DMS114 treated with DMSO at 0.1 percent for 48 hours (cell line): ENCODE measurements at regions not wholly inside any gene's neighbourhood (a gene's known extent, or its start where the extent isn't known, plus 50 kb on each side); places are given as distances from the start of the nearest gene placed in this dataset.

ENCODE experiments used
- DNase-seq: peaks from one replicate; lab custom pipeline; 2025; ENCODE audit not compliant: unreplicated experiment; lab: John Stamatoyannopoulos, UW

- DNase-seq = no peak
These were observed 277.7 kb upstream of the ZNF717 start for GRCh38 chr3:76063019-76063418.

- DNase-seq = no peak
These were observed 278.5 kb upstream of the ZNF717 start for GRCh38 chr3:76063811-76064210.

GRCh38 chr3:76065964-76066363 lies 280.6 kb upstream of the ZNF717 start:
- no peak for DNase-seq

GRCh38 chr3:76078101-76078500 lies 292.8 kb upstream of the ZNF717 start:
- DNase-seq = no peak

DNA sequence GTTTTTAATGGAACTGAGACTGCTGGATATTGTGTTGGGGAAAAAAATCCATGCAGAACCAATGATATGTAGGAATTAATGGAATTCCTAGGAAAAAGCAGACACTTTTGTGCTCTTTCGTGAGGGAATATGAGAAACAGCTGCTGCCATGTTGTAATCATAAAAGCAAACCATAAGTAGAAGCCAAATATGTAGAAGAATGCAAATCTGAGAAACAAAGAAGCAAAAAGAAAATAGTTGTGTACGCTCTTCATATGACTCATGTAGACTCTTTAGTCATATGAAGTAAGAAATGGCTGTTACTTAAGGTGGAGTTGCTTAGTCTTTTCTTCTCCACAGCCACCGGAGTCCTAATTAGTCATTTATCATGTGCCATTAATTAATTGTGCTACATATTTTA lies 298.6 kb upstream of the ZNF717 start:
- no peak for DNase-seq

DNA sequence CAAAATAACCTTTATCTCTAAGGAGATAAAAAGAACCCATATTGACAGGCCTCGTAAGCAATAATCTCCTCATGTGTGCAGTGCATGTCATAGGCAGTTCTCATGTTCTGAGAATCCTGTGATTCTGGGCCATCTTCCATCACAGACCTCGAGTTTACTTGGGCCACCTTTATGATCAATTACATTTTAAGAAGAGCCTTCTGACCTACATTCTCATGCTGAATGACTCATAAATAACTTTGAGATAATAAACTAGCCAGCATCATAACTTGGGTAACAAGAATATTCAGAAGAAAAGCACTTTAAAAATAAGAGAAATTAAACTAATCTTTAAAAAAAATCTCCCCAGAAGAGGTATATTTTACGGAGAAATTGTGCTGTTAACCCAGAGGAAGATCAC lies 310.7 kb upstream of the ZNF717 start:
- no peak for DNase-seq

DNA sequence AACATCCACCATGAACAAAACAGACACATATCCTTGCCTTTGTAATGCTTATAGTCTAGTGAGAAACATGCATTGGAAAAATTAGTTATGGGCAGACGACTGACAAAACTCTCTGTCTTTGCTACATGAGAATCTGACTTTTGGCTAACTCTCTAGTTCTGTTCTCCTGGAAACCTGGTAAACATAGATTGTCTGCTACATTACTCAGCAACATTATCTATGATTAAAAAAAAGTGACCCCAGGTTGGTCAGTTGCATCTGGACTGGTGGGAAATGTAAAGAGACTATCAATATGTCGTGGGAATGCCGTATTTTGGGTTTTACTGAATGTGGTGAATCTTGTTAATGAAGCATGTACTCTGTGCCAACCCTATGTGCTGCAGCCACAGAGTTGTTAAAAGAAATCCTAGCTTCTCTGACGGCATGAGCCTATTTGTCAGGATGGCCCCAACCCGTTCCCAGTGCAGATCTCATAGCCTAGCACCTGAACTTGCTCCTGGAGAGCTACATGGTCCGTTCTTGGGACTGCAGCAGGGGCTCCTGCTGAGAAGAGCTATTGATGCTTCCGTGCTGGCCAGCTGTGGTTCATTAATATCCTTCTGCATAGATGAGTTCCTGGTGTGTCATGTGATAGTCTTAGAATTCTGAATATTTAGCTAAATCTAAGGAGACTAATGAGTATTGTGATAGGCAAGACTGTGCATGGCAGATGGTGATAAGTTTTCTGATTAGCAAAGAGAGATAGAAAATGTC lies 311.7 kb upstream of the ZNF717 start:
- DNase-seq = no peak

GRCh38 chr3:76097589-76097969 lies 312.2 kb upstream of the ZNF717 start:
- no peak for DNase-seq

DNA sequence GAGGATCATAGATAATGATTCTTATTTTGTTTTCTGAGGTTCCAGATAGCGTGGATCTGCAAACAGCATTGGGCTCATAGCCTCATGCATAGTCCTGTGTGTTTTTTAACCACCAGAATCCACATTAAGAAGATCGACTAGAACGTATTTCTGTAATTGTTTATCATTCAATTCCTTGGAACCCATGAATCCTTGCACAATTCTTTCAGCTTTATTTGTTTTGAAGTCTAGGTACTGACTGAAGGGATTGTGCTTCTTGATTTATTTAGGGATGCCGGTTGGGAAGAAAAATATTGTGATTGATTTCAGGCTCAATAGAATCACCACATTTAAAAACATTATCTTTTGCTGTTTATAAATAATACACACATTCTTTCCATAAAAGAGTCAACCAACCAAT lies 314.6 kb upstream of the ZNF717 start:
- DNase-seq = no peak

GRCh38 chr3:76107935-76108570 lies 322.7 kb upstream of the ZNF717 start:
- peak; percentile 27 for DNase-seq

GRCh38 chr3:76111808-76112207 lies 326.5 kb upstream of the ZNF717 start:
- no peak for DNase-seq

- DNase-seq = no peak
These were observed 336.7 kb upstream of the ZNF717 start for GRCh38 chr3:76122007-76122406.

DNA sequence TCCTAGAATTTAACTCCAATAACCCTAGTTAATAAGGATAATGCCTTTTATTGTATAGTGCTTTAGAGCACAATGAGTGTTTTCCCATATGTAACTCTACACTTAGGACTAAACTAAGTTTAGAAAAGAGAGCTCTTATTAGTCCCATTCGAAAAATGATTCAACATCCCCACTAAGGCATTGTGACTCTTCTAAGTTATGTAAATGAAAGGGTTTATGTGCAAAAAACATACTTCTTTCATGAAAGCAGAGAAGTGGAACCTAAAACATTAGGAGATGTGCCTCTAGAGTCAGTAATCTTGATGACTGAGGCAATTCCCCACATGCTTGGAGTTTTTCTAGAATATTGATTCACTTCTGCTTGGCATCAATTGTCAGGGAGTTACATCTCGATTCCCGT lies 344.1 kb upstream of the ZNF717 start:
- no peak for DNase-seq

DNA sequence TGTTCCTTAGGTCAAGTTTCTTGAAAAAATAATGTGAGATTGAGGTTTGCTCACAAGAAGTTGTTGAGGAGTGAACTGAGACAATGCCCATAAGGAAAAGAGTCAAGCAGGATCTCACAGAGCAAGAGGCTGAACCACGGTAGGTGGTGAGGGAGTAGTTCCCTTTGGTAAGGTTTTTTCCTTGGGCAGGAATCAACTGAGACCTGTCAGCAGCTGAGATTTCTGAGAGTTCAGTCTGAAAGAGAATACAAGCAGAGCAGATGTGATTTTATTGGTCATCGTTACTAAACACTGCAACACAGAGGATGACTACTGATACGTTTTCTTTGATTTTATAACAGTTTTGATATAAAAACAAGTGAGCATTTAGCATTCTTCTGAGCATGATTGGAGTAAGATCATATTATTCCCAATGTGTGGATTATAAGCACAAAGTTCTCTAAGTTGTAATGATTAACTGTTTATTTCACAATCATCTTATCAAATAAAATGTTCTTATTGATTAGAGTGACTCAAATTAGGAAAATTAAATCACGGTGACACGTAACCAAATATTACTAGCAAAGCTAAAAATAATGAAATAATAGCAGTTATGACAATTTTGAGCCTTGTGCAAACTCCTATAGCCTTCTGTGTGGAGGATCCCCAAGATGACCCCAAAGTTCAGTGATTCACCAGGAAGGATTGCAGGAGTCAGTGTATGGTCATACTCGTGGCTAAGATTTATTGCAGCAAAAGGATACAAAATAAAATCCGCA lies 346.2 kb upstream of the ZNF717 start:
- DNase-seq = no peak

DNA sequence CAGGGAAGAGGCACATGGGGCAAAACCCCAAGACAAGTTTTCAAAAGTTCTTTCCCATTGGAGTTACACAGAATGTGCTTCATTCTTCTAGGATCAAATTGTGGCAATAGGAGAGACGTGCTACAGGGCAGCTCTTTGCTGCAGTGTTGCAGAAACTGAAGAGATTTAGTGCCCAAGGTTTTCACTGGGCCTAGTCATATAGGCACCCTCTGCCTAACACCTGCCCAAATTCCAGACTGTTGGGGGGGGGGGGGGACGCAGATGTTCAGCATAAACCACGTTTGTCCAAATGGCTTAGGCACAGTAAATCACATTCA lies 346.8 kb upstream of the ZNF717 start:
- DNase-seq = no peak

- DNase-seq = no peak
These were observed 348.8 kb upstream of the ZNF717 start for GRCh38 chr3:76134166-76134565.

DNA sequence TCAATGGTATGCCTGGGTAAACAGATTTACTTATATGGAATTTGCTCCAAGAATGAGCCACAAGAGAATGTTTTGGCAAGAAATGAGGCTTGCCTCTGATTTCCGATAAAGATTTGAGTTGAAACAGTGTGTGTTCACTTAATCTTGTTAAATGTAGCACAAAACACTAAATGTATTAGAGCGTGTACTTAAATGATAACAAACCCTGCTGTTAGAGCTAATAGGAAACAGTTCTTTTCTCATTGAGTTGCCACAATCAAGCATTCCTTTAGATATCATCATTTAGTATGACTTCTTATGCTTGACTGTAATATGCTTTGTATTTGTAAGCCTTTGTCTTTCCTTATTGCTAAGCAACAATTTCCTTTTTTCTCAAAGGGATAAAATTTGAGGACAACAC lies 353.6 kb upstream of the ZNF717 start:
- no peak for DNase-seq

DNA sequence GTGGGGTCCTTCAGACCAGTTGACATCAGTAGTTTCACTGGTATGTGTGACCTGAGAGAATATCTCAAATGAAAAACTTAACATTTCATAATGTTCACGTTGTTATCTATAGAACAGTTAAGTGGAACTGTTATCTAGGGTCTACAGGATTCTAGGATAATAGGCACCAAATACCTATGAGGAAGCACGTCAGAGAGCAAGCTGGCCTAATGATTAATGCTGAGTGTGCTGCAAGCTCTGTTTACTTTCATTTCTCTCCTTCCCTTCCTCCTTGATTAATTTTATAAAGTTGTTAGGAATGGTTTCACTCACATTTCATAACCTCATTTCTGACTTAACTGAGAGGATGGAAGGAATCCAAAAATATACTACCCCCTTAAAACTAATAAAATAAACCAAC lies 362.5 kb upstream of the ZNF717 start:
- no peak for DNase-seq

DNA sequence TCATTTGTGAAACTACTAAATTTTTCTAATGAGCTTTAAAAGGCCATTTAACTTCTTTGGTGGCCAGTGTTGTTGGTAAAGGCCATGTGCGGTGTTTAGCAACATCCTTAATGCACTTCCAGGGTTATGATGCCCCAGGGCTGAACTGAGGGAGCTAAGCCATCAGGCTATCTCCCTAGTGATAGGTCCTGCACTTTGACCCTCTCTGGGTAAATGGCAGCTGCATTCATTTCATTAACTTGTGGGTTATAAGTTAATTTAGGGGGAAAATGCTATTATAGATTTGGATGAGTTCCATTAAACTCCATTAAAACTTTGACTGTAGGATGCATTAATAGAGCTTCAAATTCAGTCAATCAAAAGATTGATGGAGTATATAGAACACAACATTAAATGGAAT lies 366.7 kb upstream of the ZNF717 start:
- DNase-seq = no peak

DNA sequence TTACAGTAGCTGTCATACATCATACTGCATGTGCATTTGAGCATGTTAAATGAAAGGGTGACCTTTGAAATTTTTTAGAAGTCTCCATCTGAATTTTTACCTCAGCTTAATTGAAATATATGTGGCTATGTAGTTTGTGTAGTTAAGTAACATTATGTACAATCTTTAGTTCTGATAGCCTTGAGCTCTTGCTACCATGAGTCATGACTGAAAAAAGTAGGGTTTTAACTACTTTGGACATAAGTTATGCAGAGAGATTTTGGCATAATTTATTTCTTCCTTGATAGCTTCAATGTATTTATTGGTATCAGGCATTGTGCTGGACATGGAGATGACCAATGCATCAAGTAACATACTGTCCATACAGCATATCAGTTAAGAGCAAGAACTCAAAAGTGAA lies 376.5 kb upstream of the ZNF717 start:
- no peak for DNase-seq

GRCh38 chr3:76171647-76172046 lies 386.3 kb upstream of the ZNF717 start:
- no peak for DNase-seq

GRCh38 chr3:76177610-76178009 lies 392.3 kb upstream of the ZNF717 start:
- DNase-seq = no peak
